Forelimb muscle (tissue), 1 donor: ENCODE measurements at regions not wholly inside any gene's neighbourhood (a gene's known extent, or its start where the extent isn't known, plus 50 kb on each side); places are given as distances from the start of the nearest gene placed in this dataset.
"Not testable (repeated sequence)": the region's sequence is repeated elsewhere in the genome, so short reads cannot be mapped to it uniquely, and the experiment has no call there.

Experiments
- DNase-seq: peaks from one replicate; pipeline ENCODE4 v3.0.0-alpha.2; 2013; ENCODE audit warnings: low read depth

DNA sequence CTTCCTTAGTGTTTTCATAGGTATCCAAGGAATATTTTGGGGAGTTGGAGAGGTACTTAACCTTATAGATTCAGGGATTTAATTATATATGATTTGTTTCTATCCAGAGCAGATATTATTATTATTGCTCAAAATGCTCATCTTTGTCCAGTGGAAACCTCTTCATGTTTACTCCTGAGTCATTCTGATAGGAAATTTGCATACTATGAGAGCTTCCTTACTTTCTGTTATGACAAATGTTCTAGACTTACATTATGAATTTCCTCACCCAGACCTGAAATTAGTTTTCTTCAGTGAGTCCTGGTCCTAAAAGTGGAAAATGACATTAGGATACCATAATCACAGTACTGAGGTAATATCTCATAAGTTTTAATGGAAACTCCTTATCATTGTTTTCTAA is 57.5 kb upstream of the PLPPR5 start:
- DNase-seq, result no peak

GRCh38 chr1:99069146-99069545 is 64.5 kb upstream of the PLPPR5 start:
- DNase-seq, result no peak

DNA sequence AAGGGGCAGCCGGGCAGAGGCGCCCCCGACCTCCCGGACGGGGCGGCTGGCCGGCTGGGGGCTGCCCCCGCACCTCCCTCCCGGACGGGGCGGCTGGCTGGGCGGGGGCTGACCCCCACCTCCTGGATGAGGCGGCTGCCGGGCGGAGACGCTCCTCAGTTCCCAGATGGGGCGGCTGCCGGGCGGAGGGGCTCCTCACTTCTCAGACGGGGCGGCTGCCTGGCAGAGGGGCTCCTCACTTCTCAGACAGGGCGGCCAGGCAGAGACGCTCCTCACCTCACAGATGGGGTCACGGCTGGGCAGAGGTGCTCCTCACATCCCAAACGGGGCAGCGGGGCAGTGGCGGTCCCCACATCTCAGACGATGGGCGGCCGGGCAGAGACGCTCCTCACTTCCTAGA is 73.9 kb upstream of the PLPPR5 start:
- DNase-seq, result not testable (repeated sequence)

DNA sequence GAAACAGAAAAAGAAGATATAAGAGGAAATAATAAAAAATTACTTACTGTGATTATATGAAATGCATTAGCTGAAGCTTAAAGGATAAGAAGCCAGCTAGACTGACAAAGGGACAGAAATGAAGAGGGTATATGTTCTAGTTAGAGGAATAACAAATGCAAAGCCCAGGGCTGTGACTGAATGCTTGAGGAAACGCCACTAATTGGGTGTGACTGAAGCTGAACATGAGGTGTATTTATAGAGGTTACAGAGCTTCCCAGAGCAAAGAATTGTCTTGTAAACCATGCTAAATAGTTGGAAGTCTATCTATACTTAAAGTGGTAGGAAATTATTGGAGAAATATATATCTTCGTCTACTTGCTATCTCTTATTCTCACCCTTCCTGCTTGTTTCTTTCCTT is 77.7 kb upstream of the PLPPR5 start:
- no peak for DNase-seq

DNA sequence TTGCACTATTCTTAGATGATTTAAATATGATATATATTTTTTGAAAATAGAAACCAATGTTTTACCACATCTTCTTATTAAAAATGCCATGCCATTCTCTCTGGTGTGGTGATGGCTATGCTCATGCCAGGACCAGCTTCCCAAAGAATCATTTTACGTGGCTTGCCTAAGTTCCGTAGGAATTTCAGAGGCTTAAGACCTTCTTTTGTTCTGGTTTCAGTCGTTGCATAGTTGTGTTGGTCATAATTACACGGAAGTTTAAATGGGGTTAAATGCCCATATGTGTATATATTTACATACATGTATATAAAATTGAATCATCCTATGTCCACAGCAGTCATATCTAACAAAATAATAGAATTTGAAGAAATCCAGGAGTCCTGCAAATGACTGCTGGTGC is 78.7 kb upstream of the PLPPR5 start:
- DNase-seq, result no peak

DNA sequence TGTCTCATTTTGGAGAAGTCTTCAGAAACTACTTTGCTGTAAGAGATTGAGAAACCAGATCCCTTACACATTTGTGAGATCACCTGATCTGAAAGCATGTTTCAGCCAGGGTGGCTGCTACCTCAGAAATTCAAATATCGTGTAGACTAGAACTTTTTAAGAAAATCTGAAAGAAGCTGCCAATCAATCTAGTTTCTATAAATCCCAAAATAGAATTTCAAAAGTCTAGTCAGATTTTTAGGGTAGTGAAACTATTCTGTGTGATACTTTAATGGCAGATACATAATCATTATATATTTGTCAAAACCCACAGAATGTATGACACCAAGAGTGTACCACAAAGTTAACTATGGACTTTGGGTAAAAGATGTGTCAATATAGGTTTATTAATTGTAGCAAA is 79.9 kb upstream of the PLPPR5 start:
- no peak for DNase-seq

- DNase-seq, result no peak
These were observed 81.4 kb upstream of the PLPPR5 start for GRCh38 chr1:99086057-99086456.

DNA sequence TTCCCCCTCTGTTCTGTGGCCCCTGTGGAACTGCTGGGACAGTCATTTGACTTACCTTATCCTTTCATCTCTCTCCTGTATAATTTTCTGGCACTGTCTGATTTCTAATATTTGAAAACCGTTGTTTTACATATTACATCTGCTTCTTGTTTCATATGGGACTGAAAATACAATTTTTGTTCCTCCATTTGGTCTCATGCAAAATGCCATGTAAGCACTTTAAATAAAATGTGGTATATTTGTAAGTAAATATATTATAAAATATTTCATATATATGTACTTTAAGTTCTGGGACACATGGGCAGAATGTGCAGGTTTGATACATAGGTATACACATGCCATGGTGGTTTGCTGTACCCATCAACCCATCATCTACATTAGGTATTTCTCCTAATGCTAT is 93.9 kb upstream of the PLPPR5 start:
- DNase-seq, result no peak

DNA sequence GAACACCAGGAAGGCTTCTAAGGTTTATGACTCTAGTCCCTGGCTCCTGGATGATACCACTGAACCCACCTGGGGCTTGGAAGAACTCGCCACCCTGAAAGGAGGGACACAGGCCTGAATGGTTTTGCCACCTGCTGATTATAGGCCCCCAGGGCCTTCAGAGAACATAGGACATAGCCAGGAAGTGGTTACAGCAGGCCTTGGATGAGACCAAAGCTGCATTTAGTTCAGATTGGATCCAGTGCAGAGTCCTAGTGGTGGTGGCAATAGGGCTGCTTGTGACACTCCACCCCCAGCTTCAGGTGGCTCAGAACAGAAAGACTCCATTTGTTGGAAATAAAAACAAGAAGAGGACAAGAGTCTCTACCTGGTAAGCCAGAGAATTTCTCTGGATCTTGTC is 101.6 kb upstream of the PLPPR5 start:
- DNase-seq, result no peak

DNA sequence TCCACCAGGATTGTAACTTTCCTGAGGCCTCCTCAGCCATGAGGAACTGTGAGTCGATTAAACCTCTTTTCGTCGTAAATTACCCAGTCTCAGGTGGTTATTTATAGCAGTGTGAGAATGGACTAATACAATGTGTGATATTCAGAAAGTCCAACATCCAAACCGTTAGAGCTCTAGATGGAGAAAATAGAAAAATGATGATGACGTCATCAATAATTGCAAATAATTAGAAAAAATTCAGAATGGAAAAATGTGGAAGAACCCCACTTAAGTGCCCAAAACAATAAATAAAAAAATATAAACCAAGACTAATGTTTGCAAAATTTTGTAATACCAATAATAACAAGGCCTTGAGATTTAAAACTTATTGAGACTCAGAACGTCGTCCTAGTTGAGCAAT is 103.0 kb upstream of the PLPPR5 start:
- DNase-seq, result no peak

DNA sequence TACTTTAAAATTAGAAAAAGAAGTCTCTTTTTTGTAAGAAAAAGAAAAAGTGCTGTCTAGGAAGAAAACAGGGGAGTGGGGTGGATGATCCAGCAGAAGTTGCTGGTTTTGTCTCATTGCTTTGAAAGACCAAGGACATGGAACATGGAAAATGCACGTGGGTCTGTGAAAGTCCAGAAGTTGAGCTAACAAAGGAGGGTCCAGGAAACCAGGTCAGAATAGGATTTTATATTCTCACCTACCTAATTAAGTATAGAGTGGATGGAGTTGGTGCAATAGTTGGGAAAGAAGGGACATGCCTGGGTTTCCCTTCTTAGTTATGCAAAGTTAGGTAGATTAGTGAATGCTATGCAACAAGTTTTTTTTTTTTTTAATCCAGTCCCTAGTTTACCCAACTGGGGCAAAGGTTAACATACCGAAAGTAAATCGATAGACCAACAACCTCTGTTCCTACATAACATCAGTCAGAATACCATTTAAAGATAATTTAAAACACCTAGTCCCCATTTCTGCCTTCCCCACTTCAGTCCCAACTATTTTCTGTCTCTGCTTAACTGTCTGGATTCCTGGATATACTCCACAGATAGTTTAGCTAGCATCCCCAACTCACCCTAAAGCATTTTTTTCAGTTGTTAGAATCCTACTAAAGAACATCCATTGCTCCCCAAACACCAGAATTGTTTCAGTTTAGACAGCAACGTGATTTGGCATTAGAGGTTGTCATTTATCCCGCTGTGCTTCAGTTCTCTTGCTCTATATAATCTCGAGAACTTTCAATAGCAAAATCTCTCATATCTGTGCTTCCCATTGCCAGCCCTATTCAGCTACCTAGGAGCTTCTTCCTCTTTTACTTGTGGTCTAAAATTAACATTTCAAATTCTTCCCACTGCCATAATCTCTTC is 105.7 kb upstream of the PLPPR5 start:
- no peak for DNase-seq

DNA sequence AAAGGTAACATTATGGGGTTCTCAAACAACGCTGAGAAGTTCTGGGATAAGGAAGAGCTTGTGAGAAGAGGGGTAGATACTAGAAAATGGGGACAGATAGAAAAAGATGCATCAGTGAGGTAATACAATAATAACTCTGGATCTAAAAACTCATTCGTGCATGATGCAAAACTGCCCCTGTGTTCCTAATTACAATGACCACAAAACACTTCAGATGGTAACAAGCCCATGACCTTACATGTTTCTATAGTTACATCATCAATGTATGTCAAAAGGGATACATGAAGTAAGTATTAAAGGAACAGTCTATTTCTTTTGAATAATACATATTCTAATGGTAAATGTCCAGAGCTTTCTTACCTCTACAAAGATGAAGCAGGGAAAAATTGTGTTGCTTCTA is 110.6 kb upstream of the PLPPR5 start:
- no peak for DNase-seq

GRCh38 chr1:99119188-99119587 is 114.5 kb upstream of the PLPPR5 start:
- no peak for DNase-seq

DNA sequence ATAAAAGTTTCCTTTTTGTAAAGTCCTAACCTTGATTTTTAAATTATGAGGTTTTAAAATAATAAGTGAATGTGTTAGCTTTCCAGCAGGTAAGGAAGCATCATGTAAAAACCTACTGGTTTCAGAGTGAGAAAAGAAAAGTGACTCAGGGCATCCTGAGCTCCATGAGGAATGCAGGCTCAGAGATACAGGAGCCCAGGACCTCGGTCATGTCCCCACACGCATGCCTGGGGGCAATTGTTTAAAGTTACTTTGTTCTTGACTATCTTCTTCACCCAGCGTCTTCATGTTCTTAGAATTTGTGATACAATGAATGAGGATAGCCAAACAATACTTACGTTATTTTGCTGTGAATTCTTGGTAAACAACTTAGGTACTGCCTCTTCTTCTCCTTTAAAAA is 117.4 kb upstream of the PLPPR5 start:
- DNase-seq, result no peak

DNA sequence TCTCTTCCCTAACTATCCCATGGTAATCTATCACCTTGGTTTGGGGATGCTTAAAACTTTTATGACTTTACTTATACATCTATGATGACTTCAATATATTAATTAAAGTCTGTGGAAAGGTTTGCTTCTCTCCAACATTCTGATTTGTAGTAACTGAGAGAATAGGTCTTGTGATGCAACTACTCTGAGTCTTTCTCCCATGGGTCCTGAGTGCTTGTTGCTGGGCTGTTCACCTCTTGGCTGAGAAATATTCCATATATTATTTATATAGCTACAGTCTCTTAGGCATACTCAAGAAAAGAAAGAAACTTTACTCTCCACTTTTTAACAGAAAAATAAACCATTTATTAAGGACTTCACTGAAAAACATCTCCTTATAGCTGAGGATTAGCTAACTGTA is 119.3 kb upstream of the PLPPR5 start:
- no peak for DNase-seq

GRCh38 chr1:99131546-99131945 is 126.9 kb upstream of the PLPPR5 start:
- DNase-seq, result peak; percentile 39

DNA sequence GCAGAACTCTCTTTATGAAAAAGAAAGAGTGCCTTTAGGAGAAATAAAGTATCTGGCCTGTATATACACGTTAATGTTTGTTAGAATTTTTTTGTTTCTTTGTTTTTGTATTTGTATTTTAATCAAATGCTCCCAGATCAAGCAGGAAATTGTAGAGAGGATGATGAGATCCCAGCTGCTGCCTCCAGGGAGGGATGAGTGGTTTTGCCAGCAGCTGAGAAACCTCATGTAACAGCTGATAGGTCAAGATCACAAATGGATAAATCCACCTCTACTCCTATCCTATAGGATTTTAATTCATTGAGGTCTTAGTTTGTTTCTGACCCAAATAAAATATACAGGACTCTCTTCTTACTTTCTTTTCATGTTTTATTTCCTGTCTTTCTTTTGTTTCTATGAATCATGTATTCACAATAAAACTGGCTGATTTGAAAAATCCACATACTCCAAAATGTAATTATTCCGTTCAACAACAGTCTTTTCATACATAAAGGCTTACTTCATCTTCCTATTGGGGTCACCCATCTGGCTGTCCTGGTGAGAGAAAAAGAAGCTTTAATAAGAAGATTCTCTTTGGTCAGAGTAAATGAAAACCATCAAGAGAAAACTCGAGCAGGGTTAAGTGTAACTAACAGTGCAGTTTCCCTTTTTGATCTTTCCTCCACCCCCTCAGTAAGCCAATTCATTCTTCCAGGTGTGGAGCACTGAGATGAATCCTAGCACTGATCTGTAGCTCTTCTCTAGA is 129.3 kb upstream of the PLPPR5 start:
- peak; percentile 25 for DNase-seq

GRCh38 chr1:99137554-99138206 is 126.6 kb upstream of the PLPPR4 start:
- DNase-seq, result no peak

DNA sequence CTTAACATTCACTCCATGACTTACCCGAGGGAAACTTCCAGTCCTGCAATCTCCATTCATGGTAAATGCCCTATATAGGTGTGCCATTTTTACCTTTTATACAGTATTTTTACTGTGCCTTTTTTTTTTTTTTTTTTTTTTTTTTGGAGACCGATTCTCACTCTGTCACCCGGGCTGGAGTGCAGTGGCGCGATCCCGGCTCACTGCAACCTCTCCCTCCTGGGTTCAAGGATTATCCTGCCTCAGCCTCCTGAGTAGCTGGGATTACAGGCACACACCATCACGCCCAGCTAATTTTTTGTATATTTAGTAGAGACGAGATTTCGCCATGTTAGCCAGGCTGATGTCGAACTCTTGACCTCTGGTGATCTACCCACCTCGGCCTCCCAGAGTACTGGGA is 124.4 kb upstream of the PLPPR4 start:
- no peak for DNase-seq

DNA sequence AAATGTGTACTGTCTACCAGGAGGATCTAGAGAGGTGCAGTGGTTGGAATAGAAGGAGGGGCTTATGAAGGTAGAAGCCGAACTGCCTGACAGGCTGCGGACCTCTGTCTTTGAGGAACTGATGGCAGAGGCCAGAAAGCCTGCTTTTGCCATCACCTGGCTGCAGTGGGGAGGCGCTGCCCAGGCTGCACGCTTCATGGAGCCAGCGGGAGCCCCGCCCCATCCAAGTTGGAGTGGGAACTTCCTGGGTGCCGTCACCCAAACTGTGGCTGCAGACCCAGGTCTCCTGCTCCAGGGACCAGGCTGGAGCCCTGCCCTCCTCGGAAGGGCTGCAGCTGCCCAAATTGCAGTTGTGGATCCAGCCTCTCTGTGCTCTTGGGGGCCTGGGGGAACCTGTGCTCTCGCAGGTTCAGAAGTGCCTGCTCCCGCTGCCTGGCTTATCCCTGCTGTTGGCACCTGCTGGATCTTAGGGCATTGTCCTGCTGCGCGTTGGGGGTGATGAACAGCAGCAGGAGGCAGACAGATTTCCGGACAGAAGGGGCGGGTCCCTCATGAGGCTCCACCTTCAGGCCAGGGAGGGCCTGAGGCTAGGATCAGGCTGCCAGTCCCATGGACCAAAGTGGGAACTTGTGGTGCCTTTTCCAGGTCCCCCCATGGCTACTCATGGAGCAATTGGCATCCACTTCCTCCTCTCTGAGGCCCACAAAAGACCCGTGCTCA is 118.0 kb upstream of the PLPPR4 start:
- DNase-seq, result no peak

- no peak for DNase-seq
These were observed 114.3 kb upstream of the PLPPR4 start for GRCh38 chr1:99149952-99150351.

DNA sequence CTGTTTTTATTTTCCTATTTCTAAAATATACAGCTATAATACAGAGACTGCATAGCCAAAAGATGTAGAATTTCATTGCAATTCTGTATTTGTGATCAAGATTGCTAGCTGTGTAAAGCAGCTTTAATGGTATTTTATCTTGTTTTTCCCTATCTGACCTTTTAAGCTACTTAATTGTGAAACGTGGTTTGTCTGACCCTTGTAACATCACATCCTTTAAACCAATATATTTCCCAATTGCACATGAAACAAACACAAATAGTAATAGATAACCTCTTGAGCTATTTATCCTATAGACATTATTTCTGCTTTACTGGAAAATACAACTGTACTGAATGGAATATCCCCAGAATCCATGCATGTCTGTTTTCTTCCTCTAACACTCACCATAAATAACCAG is 112.2 kb upstream of the PLPPR4 start:
- no peak for DNase-seq
